SIG-M5 treated with dmso at 0.1 percent for 504 hours (cell line): ENCODE measurements at regions not wholly inside any gene's neighbourhood (a gene's known extent, or its start where the extent isn't known, plus 50 kb on each side); places are given as distances from the start of the nearest gene placed in this dataset.

Experiments used
- DNase-seq: peaks from one replicate; lab custom pipeline; 2025; ENCODE audit not compliant: unreplicated experiment; lab: John Stamatoyannopoulos, UW

GRCh38 chr5:11962122-11962521 is 57.9 kb upstream of the CTNND2 start:
- DNase-seq, result no peak

GRCh38 chr5:11958321-11958720 is 54.1 kb upstream of the CTNND2 start:
- DNase-seq, result no peak

DNA sequence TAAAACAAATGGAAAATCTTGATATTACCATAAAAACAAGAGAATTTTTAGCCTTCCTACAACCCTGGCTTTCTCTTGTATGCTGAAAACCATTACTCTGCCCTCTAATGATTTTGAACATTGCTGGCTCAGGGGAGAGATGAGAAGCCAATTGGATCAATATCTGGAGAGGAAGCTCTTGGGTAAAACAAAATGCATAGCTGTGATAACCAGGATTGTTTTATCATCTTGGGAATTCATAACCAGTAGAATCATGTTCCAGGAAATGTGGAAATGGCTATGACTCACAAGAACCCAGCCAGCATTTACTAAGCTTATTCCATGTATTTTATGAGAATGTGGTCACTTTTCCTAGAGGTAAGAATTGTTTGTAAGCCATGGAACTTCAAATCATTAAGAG is 51.1 kb upstream of the CTNND2 start:
- no peak for DNase-seq
